Loucy (cell line): ENCODE measurements at regions not wholly inside any gene's neighbourhood (a gene's known extent, or its start where the extent isn't known, plus 50 kb on each side); places are given as distances from the start of the nearest gene placed in this dataset.

Experiments used
- H2AFZ ChIP-seq: fragments of 200-600 bp; sonication (generic); 2 replicates; pipeline ENCODE4 v1.6.0; 2016; ENCODE audit warnings: antibody characterized with exemption, mild to moderate bottlenecking, low read length, moderate library complexity
- H3F3A ChIP-seq: fragments of 200-600 bp; 2 replicates; pipeline ENCODE4 v1.6.0; 2016; ENCODE audit warnings: antibody characterized with exemption, low read depth, mild to moderate bottlenecking
- H3K27me3 ChIP-seq: fragments of 200-600 bp; sonication (generic); 2 replicates; pipeline ENCODE4 v1.6.1; 2014; ENCODE audit warnings: low read length, mild to moderate bottlenecking; ENCODE audit not compliant: insufficient read depth, poor library complexity, severe bottlenecking
- H3K36me3 ChIP-seq: fragments of 200-600 bp; sonication (generic); 2 replicates; pipeline ENCODE4 v1.6.1; 2016; ENCODE audit warnings: low read length; ENCODE audit not compliant: insufficient read depth
- H3K4me1 ChIP-seq: fragments of 200-600 bp; sonication (generic); 2 replicates; pipeline ENCODE4 v1.5.1; 2014; ENCODE audit warnings: low read length, mild to moderate bottlenecking; ENCODE audit not compliant: insufficient read depth, poor library complexity, severe bottlenecking
- H3K4me2 ChIP-seq: fragments of 200-600 bp; sonication (generic); 2 replicates; pipeline ENCODE4 v1.6.0; 2014; ENCODE audit warnings: antibody characterized with exemption, low read length, low read depth, mild to moderate bottlenecking; ENCODE audit not compliant: poor library complexity, severe bottlenecking
- H3K4me3 ChIP-seq: fragments of 200-600 bp; sonication (generic); 2 replicates; pipeline ENCODE4 v1.5.1; 2014; ENCODE audit warnings: low read length, mild to moderate bottlenecking, mixed read lengths; ENCODE audit not compliant: poor library complexity, severe bottlenecking
- H3K79me2 ChIP-seq: fragments of 200-600 bp; sonication (generic); 2 replicates; pipeline ENCODE4 v1.6.1; 2014; ENCODE audit warnings: low read length; ENCODE audit not compliant: insufficient read depth
- H3K9ac ChIP-seq: fragments of 200-600 bp; sonication (generic); 2 replicates; pipeline ENCODE4 v1.6.0; 2014; ENCODE audit warnings: mild to moderate bottlenecking, low read depth, low read length, moderate library complexity; ENCODE audit not compliant: poor library complexity, severe bottlenecking
- H3K9me2 ChIP-seq: fragments of 200-600 bp; sonication (generic); replicated peaks from 2 replicates; pipeline ENCODE4 v1.6.1; 2016; ENCODE audit warnings: low read depth, low read length, mixed read lengths
- H3K9me3 ChIP-seq: fragments of 200-600 bp; sonication (generic); 2 replicates; pipeline ENCODE4 v1.6.1; 2014; ENCODE audit warnings: mild to moderate bottlenecking, antibody characterized with exemption, low read length, low read depth; ENCODE audit not compliant: insufficient read depth
- H4K20me1 ChIP-seq: fragments of 200-600 bp; sonication (generic); 2 replicates; pipeline ENCODE4 v1.6.0; 2014; ENCODE audit warnings: antibody characterized with exemption, low read length, mild to moderate bottlenecking; ENCODE audit not compliant: insufficient read depth, poor library complexity, severe bottlenecking
- CTCF ChIP-seq: fragments of 200-600 bp; sonication (generic); conservative IDR thresholded peaks from 2 replicates; pipeline ENCODE4 v1.5.1; 2014; ENCODE audit warnings: mild to moderate bottlenecking, antibody characterized with exemption, low read length
- EZH2phosphoT487 ChIP-seq: fragments of 200-600 bp; IDR thresholded peaks from 2 replicates; pipeline ENCODE4 v1.6.1; 2018; ENCODE audit warnings: antibody characterized with exemption, mild to moderate bottlenecking, moderate library complexity, borderline replicate concordance

- Histone ChIP-seq H3K4me2 (no peak overlapping the region), H2AFZ (no peak overlapping the region), H3F3A (no peaks in the 10 kb centered on the region), H3K4me3 (no peak overlapping the region), H4K20me1 (no peaks in the 10 kb centered on the region), H3K9ac (no peak overlapping the region), H3K9me2 (no peaks in the 10 kb centered on the region), H3K9me3 (no peaks in the 10 kb centered on the region), H3K27me3 (no peaks in the 10 kb centered on the region), H3K79me2 (no peaks in the 10 kb centered on the region), H3K4me1 (no peaks in the 10 kb centered on the region), H3K36me3 (no peaks in the 10 kb centered on the region)
- TF ChIP-seq EZH2phosphoT487 (no peak), CTCF (no peak)
Measured at GRCh38 chr2:106948540-106948939, 62.6 kb upstream of the ST6GAL2 start.

- Histone ChIP-seq H3K9me2 (no peaks in the 10 kb centered on the region), H3K9ac (no peak overlapping the region), H3K4me1 (no peaks in the 10 kb centered on the region), H3K36me3 (no peaks in the 10 kb centered on the region), H3K4me3 (no peak overlapping the region), H4K20me1 (no peaks in the 10 kb centered on the region), H3K4me2 (no peak overlapping the region), H3F3A (no peaks in the 10 kb centered on the region), H3K9me3 (no peaks in the 10 kb centered on the region), H3K27me3 (no peaks in the 10 kb centered on the region), H2AFZ (no peak overlapping the region), H3K79me2 (no peaks in the 10 kb centered on the region)
- TF ChIP-seq EZH2phosphoT487, result no peak
- TF ChIP-seq CTCF, result no peak
Measured at GRCh38 chr2:106953236-106953635, 67.3 kb upstream of the ST6GAL2 start.

DNA sequence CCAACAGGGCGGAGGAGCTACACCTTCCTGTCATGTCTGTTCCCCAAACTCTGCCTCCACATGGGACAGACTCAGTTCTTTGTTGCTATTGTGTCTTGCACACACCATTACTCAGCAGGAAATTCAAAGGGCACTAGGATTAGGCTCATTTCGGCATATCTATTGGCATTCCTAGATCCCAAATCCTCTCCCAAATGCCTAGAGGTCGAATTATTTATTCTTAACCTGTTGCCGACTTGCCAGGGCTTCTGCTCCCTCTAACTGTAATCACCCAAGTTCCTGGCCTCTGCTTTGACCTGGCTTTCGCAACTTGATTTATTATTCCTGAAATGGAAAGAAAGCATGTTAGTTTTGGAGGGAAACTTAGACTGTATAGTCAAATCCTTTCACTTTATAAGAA lies 67.8 kb upstream of the ST6GAL2 start:
- Histone ChIP-seq H3K4me1 (no peaks in the 10 kb centered on the region), H4K20me1 (no peaks in the 10 kb centered on the region), H2AFZ (no peak overlapping the region), H3K79me2 (no peaks in the 10 kb centered on the region), H3K9me3 (no peaks in the 10 kb centered on the region), H3K9ac (no peak overlapping the region), H3F3A (no peaks in the 10 kb centered on the region), H3K4me3 (no peak overlapping the region), H3K36me3 (no peaks in the 10 kb centered on the region), H3K9me2 (no peaks in the 10 kb centered on the region), H3K4me2 (no peak overlapping the region), H3K27me3 (no peaks in the 10 kb centered on the region)
- TF ChIP-seq EZH2phosphoT487 (no peak), CTCF (no peak)
